GM18861 (cell line): ENCODE measurements at regions not wholly inside any gene's neighbourhood (a gene's known extent, or its start where the extent isn't known, plus 50 kb on each side); places are given as distances from the start of the nearest gene placed in this dataset.

ENCODE experiments used
- ATAC-seq: cut with Tn5 transposase; IDR thresholded peaks from one replicate; pipeline ENCODE4 v1.9.1; 2021; ENCODE audit not compliant: unreplicated experiment

DNA sequence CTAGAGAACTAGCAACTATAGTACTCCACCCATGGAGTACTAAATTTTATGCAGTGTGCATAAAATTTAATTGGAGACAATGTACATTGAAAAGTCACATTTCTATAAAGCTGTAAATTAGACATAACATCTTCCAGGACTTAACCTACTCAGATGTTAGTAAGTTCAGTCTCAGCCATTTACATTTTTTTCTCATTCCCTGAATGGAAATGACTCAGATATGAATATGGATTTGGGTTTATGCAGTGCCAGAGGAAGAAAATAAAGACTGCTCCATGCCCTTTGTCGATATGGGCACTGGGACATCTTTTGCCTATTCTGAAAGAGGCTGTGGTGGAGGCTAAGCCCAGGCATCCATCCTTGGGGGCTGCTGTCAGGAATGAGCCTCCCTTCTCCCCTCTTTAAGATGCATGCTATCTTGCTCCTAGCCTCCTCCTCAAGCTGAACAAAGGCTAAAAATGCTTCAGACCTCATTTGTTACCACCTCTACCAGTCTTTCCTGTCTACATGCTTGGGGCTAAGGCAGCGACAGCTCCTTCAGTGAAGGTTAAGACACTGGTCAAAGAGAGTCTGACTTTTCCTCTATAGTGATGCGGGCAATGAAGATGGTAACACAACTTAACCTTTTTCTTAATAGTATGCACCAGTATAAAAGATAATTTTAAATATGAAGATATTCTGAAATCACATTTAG lies 486.8 kb upstream of the ANKRD30A start:
- no peak for ATAC-seq

DNA sequence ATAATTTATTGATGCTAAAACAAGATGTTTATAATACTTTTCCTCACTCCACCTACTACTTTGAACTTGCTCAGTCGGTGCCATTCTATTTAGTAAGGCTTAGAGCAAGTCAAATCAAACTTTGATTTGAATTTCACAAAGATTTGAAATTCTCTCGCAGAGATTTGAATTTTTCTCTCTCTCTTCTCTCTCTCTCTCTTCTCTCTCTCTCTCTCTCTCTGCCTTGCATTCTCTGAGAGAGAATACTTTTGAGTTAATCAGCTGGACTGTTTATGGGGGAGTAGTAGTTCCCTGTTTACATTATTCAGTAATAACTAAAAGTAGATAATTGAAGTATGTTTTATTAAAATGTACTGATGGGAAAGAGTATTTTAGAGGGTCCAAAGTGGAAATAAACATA lies 488.5 kb upstream of the ANKRD30A start:
- ATAC-seq: no peak

DNA sequence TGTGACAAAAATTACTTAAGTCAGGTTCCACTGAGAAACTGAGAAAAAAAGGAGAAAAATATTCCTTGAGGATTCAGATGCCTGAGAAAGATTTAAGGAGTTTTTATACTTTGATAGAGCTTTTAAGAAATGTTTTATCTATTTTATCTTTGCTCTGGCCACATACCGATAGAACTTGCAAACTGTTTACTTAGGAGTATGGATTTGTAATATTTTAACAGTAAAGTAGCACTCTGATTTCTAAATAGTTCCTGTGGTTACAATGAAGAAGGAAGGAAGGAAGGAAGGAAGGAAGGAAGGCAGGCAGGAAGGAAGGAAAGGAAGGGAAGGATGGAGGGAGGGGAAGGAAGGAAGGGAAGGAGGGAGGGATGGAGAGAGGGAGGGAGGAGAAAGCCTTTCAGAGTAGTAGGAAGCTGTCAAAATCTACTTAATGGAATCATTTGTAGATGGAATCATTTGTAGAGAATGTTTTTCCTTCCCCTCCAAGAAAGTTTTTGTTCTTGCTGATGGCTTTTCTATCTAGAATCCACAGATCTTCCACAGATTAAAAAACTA lies 489.0 kb upstream of the ANKRD30A start:
- ATAC-seq: no peak

DNA sequence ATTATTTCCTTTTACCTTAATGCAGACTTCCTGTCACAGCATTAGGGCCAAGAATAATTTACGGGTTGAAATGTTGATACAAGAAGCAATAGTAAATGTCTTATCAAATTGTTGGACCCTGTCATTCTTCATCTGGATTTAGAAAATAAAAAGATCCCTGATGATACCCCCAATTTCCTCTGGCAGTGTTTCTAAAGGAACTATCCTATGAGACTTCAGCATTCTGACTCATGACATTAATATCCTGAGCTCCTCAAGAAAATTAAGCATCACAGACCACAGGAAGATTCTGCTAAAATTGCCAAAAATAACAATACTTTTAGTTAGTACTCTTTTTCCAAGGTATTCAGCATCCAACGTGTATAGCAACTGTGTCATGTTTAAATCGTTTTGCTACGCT lies 490.5 kb upstream of the ANKRD30A start:
- ATAC-seq: no peak

DNA sequence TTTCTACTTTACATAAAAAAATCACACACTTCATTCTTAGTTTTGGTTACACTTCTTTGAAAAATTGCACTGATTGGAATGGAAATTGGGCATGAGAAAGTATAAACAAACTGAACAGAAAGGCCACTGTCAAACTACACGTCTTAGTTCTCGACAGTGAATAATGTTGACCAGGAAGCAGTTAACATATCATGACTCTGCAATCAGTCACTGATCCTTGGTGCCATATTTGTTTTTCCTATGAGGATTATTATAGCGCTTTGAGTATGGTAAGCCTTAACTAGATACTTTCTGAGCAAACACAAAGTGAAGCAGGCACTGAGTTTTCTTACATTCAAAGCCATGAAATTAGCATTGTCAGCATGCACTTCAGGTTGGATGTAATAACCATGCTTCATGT lies 495.1 kb upstream of the ANKRD30A start:
- ATAC-seq: no peak

DNA sequence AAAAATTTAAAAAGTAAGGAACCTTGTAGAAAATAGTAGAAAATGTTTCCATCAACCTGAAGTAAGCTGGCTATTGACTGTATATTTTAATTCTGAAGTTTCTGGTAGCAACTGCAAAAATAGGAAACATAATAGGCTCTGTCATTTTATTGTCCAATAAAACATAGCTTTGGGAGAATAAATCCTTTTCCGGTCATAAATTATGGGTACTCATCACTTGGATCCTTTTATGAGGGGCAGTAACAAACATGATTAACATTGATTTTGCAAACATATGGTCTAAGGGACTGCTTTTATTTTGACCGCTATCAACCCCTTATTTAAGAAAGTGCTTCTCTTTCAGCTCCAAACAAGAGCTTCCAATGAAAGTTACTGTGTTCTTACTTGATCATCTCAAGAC lies 495.9 kb upstream of the ANKRD30A start:
- no peak for ATAC-seq

DNA sequence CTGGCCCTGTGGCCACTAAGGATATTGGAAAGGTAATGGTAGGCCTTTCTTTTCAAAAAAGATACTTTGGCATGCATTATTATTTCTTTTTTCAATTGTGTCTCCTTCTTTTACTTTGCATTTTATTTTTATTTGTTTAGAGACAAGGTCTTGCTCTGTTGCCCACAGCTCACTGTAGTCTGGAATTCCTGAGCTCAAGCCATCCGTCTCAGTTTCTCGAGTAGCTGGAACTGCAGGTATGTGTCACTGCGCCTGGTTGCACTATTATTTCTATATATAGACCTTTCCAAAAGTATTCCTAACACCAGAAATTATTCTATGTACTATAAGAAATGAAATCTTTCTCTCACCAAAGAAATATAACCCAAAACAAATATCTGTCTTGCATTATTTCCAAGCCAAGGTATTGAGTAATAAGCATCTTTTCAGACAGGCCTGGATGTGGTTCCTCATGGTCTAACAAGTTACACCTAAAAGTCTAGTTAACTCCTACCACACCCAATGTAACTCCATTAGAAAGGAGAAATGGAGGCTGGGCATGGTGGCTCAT lies 500.8 kb upstream of the ANKRD30A start:
- ATAC-seq: no peak

DNA sequence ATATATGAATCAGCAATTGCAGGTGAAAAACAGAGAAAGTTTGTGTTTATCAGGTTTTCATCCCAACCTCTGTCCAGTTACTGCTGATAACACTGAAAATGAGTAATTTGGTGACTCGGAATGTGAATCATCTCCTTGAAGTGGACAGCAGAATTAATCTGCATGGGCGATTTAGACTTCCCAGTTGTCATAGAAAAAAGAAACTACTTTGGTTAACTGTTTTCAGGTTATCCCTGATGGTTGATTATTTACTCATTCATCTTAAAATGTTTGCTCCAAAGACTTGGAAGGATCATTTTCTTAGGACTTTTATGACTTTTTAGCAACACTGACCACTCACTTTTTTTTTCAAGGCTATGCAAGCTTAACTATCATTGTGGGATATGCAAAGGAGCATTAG lies 504.1 kb upstream of the ANKRD30A start:
- ATAC-seq: no peak

DNA sequence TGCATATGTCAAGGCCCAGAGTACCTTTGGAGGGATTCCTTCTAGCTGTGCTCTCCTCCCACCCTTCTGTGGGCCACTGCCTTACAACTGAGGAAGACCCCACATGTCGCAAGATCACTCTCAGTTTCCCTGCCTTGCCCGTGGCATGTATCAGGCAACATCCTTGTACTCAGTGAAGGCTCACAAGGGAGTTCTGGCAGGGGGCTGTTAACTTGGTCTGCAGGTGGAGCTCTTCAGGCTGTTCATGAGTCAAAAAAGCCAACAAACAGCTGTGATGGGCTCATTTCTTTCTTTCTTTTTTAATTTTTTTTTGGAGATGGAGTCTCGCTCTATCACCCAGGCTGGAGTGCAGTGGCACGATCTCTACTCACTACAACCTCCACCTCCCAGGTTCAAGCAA lies 513.0 kb upstream of the ANKRD30A start:
- no peak for ATAC-seq

DNA sequence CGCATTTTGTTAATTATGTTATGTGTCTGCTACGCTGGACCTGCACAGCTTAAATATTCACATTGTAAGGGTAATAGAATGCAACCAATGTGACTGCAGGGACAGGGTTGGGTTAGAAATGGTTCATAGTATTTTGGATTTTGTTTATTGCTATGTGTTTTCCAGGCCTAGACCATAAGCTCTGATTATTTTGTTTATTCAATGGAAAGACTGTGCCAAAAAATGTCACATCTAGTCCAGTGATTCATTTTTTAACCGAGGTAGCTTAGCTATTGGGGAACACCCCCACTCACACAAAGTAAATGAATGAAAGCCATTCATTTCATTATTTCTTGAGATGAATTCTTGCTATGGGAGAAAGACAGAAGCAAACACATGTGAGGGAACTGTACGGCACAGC lies 516.5 kb upstream of the ANKRD30A start:
- ATAC-seq: no peak

DNA sequence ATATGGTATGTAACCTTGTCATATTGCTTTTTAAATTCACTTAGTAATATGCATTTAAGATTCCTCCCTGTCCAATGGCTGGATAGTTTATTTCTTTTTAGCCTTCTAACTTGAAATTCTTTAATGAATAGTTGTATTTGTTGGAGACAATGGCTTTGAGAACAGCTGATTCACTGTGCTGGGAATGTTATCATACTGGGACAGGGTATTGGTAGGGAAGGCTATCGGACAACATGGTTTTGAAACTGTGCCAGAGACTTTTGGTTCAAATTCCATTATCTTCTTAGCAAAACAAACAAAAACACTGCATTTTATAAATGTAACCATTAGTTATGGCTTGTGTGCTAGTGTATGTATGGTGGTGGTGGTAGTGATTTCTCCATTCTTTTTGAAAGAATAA lies 517.1 kb upstream of the ANKRD30A start:
- no peak for ATAC-seq

DNA sequence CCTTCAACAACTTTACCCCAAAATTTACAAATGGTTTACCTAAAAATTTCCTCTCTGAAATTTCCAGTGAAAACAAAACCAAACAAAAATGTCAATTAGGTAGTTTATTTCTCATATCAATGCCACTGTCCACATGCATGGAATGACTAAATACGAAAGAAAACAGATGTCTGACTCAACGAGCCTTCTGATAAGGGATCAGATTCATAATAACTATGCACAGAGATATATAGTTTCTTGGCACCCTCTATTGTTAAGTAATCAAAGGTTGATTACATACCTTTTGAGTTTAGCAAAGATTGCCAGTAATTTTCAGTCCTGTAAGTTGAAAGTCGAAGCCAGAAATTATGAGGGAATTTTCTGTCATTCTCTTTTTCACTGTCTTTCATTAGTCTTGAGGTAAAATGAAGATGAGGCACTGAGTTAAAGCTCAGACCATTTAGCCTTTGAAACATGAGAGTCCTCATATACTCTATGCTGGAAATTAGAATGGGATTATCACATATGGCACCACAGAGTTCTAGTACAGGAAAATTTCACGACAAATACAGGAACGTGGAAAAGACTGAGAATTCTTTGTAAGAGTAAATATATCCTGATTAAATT lies 519.1 kb upstream of the ANKRD30A start:
- ATAC-seq: no peak

DNA sequence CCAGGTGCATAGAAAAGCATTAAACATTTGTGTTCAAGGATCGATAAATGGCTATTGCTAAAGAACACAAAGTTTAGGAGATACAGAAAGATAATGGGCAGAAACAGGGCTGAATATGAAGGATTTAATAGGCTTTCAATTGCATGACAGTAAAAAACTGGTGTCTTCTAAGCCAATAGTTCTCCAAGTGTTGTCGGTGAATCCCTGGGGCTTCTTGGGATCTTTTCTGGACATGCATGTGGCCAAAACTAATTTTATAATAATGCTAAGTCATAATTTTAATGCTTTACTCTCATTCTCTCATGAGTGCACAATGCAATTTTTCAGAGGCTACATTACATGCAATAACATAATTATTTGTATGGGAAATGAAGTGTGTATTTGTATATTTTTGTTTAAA lies 521.1 kb upstream of the ANKRD30A start:
- ATAC-seq: no peak

DNA sequence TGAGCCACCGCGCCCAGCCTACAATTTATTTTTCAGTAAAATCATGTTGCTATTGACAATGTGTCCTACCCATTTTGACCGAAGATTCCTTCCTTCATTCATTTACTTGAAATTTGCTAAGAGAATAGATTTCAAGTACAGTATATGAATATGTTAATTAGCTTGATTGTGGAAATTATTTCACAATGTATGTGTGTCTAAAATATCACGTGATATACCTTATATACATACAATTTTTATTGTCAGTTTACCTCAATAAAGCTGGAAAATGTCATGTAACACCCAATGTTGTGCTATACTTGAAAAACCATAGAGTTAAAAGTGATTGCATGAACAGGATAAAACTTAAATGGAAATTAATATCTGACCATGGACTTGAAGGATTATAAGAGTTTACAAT lies 521.7 kb upstream of the ANKRD30A start:
- ATAC-seq: no peak

DNA sequence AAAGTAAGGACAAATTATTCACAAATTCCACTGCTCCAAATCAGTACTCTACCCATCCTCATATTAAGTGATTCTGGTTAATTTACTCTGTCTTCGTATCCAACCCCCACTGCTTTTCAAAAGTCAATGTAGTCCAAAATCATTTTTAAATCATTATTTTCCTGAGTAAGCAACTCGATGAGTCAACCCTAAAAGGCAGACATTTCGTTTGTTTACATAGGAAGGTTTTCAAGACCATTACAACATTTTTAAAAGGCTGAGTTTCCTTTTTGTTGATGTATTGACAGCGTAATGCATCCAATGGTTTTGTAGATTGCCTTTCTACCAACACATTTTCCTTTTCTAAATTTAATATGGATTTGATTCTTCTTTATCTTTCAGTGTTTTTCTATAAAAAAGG lies 523.0 kb upstream of the ANKRD30A start:
- no peak for ATAC-seq

DNA sequence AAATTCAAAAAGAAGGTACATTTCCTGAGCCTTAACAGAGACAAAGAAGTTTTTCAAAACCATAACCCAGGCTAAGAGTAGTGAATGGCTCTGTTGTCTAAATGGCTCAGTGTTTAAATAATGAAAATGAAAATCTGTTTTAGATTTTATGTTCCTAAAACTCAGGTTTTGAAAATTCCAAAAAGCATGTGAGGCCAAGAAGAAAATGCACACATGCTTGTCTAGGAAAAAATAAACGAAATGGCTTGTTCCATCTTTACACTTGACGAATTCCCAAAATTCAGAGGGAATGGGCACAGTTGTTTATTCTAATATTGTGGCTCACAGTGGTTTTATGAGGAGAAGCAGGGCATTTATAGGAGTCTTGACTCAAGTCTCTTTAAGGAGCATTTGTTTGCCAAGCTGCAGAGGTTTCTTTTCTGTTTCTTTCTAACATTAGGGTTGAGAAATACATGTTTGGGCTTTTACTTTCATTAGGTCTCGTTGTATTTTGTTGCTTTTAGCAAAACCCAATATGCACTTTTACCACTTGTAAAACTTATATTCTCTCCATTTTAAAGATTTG lies 527.6 kb upstream of the ANKRD30A start:
- ATAC-seq: no peak

DNA sequence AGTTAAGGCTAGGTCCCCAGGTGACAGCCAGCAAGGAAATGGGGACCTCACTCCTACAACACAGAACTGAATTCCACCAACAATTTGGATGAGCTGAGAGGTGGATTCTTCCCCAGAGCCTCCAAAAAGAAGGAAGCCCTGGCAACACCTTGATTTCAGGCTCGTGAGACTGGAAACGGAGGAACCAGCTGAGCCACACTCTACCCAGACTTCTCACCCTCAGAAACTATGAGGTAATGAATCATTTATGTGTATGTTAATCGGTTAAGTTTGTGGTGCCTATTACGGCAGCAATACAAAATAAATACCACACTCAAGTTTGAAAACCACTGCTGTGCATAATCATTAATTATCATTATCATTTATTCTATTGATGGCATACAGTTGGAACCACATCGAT lies 532.4 kb upstream of the ANKRD30A start:
- ATAC-seq: no peak

DNA sequence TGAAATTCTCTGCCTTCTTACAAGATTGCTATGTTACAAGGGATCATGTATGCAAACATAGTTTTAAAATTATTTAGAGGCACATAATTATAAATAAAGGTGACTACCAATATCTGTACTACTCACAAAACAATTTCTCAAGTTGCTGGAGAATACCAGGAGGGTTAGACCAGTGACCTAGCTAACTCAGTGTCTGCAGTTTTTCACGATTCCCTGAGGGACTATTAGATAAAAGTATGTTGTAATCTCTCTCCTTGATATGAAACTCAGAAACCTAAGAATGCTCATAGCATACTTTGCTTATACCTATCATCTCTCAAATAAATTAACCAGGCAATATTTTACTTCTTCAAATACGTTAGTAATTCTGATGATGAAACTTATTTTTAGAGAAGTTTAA lies 534.0 kb upstream of the ANKRD30A start:
- ATAC-seq: no peak

DNA sequence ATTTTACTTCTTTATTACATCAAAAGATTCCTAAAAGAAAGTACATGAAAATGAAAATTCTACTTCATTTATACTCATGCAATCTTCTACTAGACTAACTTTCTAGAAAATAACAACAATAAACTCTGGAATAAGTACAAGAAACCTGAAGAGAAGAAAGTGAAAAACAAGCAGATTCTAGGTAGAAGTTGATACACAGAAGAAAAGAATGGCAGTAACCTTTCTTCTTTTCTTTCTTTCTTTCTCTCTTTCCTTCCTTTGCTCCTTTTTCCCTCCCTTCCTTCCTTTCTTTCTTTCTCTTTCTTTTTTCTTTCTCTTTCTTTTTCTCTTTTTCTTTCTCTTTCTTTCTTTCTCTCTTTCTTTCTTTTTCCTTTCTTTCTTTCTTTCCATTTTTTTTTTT lies 541.7 kb upstream of the ANKRD30A start:
- ATAC-seq: no peak

DNA sequence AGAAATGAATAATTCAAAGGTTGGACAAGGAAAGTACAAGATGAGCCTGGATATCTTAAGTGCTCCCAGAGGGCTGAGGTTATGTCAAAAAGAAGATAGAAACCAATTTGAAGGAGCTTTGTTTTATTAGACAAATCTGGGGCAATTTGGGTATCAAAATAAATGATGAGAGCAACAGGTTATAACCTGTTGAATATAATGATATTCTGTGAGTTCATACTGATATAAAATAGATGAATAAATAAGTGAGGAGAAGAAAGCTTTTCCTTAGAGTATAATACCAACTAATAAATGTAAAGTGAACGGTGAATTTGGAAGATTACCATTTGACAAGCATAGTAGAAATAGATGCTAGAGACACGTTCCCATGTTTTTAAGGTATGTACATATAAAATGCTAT lies 544.2 kb upstream of the ANKRD30A start:
- no peak for ATAC-seq

DNA sequence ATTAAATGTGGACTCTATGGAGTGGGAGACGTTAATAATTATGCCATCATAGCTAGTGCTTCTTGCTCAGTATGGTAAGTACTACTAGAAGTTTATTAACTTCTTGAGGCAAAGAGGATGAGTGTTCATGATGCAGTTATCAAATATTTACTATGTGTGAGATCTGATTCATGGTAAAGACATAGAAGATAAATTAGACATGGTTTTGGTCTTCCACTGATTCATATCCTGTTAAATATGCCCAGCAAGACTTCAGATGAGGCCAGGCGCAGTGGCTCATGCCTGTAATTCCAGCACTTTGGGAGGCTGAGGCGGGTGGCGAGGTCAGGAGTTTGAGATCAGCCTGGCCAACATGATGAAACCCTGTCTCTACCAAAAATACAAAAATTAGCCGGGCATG lies 547.1 kb upstream of the ANKRD30A start:
- ATAC-seq: no peak

DNA sequence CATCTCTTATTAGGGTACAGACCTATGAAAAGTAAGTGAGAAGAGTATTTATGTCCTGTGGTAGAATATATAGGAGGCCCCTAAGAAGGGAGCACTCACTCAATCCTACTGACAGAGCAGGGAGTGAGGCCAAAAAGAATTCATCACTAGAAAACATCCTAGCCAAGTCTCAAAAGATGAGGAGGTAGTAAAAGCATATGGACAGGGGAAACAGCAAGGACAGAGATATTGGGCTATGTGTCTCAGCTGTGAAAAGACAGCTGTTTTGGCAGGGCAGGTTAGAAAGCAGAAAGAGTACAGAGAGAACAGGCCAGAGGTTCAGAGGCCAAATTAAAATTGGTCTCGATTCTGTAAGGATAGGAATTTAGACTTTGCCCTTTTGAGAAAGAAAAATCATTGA lies 548.3 kb upstream of the ANKRD30A start:
- no peak for ATAC-seq
